Skeletal muscle tissue (tissue), 3 donors: ENCODE measurements at regions not wholly inside any gene's neighbourhood (a gene's known extent, or its start where the extent isn't known, plus 50 kb on each side); places are given as distances from the start of the nearest gene placed in this dataset.

Experiments
- H3K27ac ChIP-seq: one replicate; pipeline ENCODE4 v1.7.0; 2013; ENCODE audit warnings: mild to moderate bottlenecking, low read depth, low read length, inconsistent platforms
- H3K27me3 ChIP-seq, 3 donors: one replicate each; pipeline ENCODE4 v1.7.0; 2013; ENCODE audit warnings: low read length in 3 of 3; ENCODE audit not compliant: control insufficient read depth in 3 of 3, insufficient read depth in 3 of 3
- H3K36me3 ChIP-seq, 3 donors: one replicate each; pipeline ENCODE4 v1.7.0; 2013; ENCODE audit warnings: low read length in 3 of 3; ENCODE audit not compliant: control insufficient read depth in 3 of 3, insufficient read depth in 3 of 3
- H3K4me1 ChIP-seq, 3 donors: one replicate each; pipeline ENCODE4 v1.7.0; 2013; ENCODE audit warnings: low read length in 3 of 3, mild to moderate bottlenecking in 3 of 3; ENCODE audit not compliant: control insufficient read depth in 3 of 3, insufficient read depth in 3 of 3
- H3K4me3 ChIP-seq, 3 donors: one replicate each; pipeline ENCODE4 v1.7.0; 2013; ENCODE audit warnings: low read length in 3 of 3
- H3K9ac ChIP-seq, 3 donors: one replicate each; pipeline ENCODE4 v1.7.0; 2013; ENCODE audit warnings: low read length in 3 of 3, mild to moderate bottlenecking in 3 of 3, moderate library complexity in 2 of 3, low read depth in 1 of 3
- H3K9me3 ChIP-seq, 3 donors: one replicate each; pipeline ENCODE4 v1.7.0; 2013; ENCODE audit warnings: low read length in 3 of 3; ENCODE audit not compliant: control insufficient read depth in 3 of 3
- donor health status: Osteomylitis.

DNA sequence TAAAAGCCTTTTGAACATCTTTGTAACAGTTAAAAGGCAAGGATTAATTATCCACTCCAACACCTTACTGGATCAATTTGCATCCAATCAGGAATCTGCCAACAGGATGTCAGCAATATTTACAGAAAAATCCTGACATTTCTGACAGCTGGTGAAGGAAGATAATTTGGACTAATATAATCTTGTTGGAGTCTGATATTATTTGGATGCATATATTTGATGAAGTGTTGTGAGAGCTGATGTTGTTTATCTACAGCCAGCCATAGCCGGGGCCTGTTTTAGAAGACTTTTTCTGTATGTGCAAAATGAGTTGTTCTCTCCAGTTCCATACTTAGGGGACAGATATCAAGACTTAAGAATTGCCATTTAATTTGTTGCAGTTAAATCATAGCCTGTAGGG is 91.1 kb downstream of the GPR37 start:
- H3K27me3 ChIP-seq, result no peaks in the 10 kb centered on the region
- H3K9ac ChIP-seq, result no peak overlapping the region
- H3K27ac ChIP-seq, result no peak overlapping the region
- H3K4me1 ChIP-seq, result no peaks in the 10 kb centered on the region
- H3K36me3 ChIP-seq, result no peaks in the 10 kb centered on the region
- H3K4me3 ChIP-seq, result no peak overlapping the region
- no peaks in the 10 kb centered on the region for H3K9me3 ChIP-seq

GRCh38 chr7:124672011-124672410 is 93.6 kb downstream of the GPR37 start:
- Histone ChIP-seq H3K4me3 (no peak overlapping the region), H3K36me3 (no peaks in the 10 kb centered on the region), H3K4me1 (no peaks in the 10 kb centered on the region), H3K27me3 (no peaks in the 10 kb centered on the region), H3K27ac (no peak overlapping the region), H3K9me3 (no peaks in the 10 kb centered on the region), H3K9ac (no peak overlapping the region)

DNA sequence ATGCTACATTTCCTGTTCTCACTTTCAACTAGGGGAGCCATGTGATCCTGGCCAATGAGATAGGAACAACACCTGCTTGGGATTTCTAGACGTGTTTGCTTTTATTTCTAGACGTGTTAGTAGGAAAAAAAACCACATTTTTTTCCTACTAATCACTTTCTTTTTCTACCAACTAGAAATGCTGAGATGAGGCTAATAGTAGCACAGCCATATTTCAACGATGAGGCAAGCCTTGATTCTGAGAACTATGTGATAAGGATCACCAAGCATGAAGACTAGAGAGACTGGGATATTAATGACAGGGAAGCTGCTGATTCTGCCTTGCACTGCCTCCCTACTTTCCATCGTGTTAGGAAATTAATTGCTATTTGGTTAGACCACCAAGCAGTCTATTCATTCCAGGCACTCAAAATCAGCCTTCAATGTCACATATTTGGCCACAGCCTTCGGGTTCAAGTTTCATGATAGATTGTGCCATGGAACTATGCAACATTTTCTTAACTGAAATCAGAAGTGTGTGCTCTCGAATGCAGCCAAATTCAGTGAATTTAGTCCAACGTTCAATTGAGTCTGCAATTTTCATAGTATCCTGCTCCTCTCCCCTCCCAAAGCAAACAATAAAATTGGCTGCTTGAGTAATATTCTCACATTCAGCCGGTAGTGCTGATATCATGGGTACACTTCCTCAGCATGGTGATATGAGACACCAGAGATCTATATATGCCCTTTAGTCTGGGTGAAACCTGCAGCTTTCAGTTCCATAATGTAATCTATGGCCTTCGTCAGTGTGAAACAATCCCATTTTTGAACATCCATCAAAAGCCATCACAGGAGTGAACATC is 98.1 kb downstream of the GPR37 start:
- H3K36me3 ChIP-seq, result no peaks in the 10 kb centered on the region
- H3K27me3 ChIP-seq, result no peaks in the 10 kb centered on the region
- no peak overlapping the region for H3K4me3 ChIP-seq
- H3K9ac ChIP-seq, result no peak overlapping the region
- no peak overlapping the region for H3K27ac ChIP-seq
- H3K9me3 ChIP-seq, result no peaks in the 10 kb centered on the region
- no peaks in the 10 kb centered on the region for H3K4me1 ChIP-seq

DNA sequence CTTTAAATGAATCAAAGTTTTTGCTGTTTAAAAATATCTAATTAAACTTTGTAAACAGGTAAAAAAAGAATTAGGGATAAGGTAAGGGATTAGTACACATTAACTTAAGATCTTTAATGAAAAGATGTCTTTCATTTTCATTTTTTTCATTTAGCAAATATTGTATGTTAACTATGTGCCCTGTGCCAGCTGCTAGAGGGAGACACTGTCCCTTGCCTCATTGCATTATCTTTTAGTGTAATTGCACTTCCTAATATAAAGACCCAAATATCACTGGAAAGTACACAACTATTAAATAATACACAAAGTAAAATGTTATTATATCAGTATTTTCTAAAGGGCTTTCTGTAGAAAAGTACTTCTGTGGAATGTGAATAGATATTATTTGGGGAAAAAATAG is 102.7 kb downstream of the GPR37 start:
- Histone ChIP-seq H3K9me3 (no peaks in the 10 kb centered on the region), H3K27me3 (no peaks in the 10 kb centered on the region), H3K36me3 (no peaks in the 10 kb centered on the region)

DNA sequence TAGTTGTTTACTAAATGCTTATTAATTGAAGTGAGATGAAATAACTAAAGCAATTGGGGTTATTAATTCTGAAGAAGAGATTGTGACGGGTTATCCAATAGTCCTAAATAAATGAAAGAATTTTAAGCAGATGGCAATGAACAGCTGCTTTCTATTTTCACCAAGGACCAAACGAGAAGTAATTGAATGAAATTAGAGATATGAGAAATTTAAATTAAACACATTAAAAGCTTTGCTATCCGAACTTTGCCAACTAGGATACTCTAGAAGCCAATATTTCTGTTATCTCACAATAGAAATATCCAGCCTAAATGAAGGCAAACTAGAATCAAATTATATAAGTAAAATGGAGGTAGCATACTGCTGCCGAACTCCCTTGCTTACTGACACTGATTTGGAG is 103.2 kb downstream of the GPR37 start:
- no peak overlapping the region for H3K27ac ChIP-seq
- no peaks in the 10 kb centered on the region for H3K4me1 ChIP-seq
- H3K27me3 ChIP-seq, result no peaks in the 10 kb centered on the region
- no peaks in the 10 kb centered on the region for H3K36me3 ChIP-seq
- no peak overlapping the region for H3K9ac ChIP-seq
- no peaks in the 10 kb centered on the region for H3K9me3 ChIP-seq
- H3K4me3 ChIP-seq, result no peak overlapping the region

More for the DNA sequence above, 102.7 kb downstream of the GPR37 start:
- Histone ChIP-seq H3K27ac (no peak overlapping the region), H3K9ac (no peak overlapping the region), H3K4me1 (no peaks in the 10 kb centered on the region), H3K4me3 (no peak overlapping the region)

GRCh38 chr7:124655990-124656389 is 109.6 kb downstream of the GPR37 start:
- Histone ChIP-seq H3K9me3 (no peaks in the 10 kb centered on the region), H3K27me3 (no peaks in the 10 kb centered on the region), H3K4me3 (no peak overlapping the region), H3K9ac (no peak overlapping the region), H3K4me1 (no peaks in the 10 kb centered on the region), H3K36me3 (no peaks in the 10 kb centered on the region), H3K27ac (no peak overlapping the region)

DNA sequence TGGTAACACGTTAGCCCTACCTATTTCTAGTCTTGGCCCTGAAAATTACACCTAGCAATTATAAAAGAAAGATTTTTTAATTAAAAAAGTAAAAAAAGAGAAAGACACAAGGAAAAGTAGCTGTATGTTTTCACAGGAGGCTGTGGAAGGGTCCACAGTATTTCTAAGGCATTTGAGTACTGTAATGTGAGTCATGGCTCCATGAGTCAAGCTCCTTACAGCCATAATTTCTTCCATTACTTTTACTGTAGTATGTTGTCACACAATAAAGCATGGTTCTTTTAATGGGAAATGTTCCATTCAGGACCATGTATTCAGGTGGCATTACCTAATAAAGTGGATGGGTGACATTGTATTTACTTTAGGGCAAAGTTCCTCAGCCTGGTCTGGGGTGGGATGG is 113.4 kb downstream of the GPR37 start:
- Histone ChIP-seq H3K4me1 (no peaks in the 10 kb centered on the region), H3K36me3 (no peaks in the 10 kb centered on the region), H3K27ac (no peak overlapping the region), H3K9me3 (no peaks in the 10 kb centered on the region), H3K9ac (no peak overlapping the region), H3K27me3 (no peaks in the 10 kb centered on the region), H3K4me3 (no peak overlapping the region)

DNA sequence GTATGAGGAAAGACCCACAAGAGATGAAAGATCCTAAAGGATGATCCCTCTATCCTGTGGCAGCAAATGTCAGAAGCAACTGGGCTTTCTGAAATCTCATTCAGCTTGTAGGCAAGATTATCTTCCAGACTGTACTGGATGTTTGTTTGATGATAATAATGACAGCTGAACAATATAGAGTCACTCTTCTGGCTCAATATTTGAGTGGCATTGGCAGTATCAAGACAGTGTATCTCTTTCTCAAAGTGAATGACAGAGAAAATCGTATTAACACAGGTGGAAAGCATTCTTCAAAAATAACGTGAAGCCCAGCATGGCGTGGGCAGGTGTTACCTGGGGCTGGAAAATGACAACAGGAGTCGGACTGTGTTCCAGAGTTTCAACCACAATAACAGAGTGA is 114.5 kb downstream of the GPR37 start:
- Histone ChIP-seq H3K9ac (no peak overlapping the region), H3K9me3 (no peaks in the 10 kb centered on the region), H3K27ac (no peak overlapping the region), H3K27me3 (no peaks in the 10 kb centered on the region), H3K4me3 (no peak overlapping the region), H3K4me1 (no peaks in the 10 kb centered on the region), H3K36me3 (no peaks in the 10 kb centered on the region)

DNA sequence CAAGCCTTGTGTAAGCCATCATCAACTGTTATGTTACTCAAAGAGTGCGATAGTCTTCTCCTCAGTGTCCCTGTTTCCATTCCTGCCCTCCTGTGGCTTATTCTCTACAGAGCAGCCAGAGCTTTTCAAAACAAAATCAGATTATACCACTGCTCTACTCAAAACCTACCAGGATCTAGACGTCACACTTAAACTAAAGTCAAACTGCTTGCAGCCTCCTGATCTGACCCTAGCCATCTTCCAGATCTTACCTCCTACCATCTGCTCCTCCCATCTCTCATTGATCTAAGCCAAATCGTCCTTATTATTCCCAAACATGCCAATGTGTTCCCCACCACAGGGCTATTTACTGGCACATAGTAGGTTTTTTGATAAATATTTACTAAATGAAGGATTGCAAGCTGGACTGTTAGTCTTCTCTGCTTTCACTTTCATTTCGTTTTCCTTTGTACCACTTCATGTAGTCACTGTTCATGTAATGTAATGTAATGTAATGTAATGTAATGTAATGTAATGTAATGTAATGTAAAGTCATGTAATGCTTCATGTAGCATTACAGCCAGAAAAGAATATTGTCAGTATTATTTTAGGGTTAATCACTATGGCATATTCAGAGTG is 116.1 kb downstream of the GPR37 start:
- H3K27me3 ChIP-seq, result no peaks in the 10 kb centered on the region
- peak overlapping the region in 2 of 3 donors; percentile 23 to 49 for H3K4me3 ChIP-seq
- H3K4me1 ChIP-seq, result no peaks in the 10 kb centered on the region
- no peak overlapping the region for H3K27ac ChIP-seq
- no peaks in the 10 kb centered on the region for H3K36me3 ChIP-seq
- H3K9me3 ChIP-seq, result no peaks in the 10 kb centered on the region
- no peak overlapping the region for H3K9ac ChIP-seq

DNA sequence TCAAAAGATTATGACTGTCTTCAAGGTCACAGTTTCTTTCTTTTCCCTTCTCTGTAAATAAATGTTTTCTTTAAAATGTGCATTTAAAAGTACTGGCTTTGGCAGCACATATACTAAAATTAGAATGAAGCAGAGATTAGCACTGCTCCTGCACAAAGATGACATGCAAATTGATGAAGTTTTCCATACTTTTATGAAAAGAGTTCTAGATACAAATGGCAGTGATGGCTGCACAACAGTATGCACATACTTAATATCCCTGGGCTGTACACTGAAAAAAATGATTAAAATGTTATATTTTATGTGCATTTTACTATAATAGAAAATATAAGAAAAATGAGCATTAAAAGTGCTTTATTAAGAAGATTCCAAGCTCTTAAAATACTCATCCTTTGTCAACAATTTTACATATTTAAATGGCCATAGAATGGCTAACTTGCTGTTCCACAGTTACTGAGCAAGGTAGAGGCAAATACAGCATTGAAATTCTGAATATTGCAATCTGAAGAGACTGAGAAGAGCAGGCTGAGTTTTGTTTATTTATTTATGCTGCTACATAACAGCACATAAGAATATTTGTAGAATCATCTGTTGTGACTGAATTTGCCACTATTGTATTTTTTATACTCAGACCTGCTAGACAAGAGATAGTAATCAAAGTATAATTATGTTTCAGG is 117.8 kb downstream of the GPR37 start:
- no peak overlapping the region for H3K27ac ChIP-seq
- no peaks in the 10 kb centered on the region for H3K4me1 ChIP-seq
- H3K9ac ChIP-seq, result no peak overlapping the region
- no peaks in the 10 kb centered on the region for H3K9me3 ChIP-seq
- H3K36me3 ChIP-seq, result no peaks in the 10 kb centered on the region
- H3K27me3 ChIP-seq, result no peaks in the 10 kb centered on the region
- H3K4me3 ChIP-seq, result no peak overlapping the region
